ENCODE measurements at regions not wholly inside any gene's neighbourhood (a gene's known extent, or its start where the extent isn't known, plus 50 kb on each side); places are given as distances from the start of the nearest gene placed in this dataset.
A peak's percentile ranks its signal among the peaks of the same experiment; 100 is the strongest.
"Not testable (repeated sequence)": the region's sequence is repeated elsewhere in the genome, so short reads cannot be mapped to it uniquely, and the experiment has no call there.

- no peak for DNase-seq (ENCODE audit: low read depth)
Observed at GRCh38 chr6:139990856-139991465, 616.5 kb upstream of the CITED2 start.

GRCh38 chr6:139990026-139990686, 615.7 kb upstream of the CITED2 start:
- DNase-seq (ENCODE audit: low read depth): no peak

DNA sequence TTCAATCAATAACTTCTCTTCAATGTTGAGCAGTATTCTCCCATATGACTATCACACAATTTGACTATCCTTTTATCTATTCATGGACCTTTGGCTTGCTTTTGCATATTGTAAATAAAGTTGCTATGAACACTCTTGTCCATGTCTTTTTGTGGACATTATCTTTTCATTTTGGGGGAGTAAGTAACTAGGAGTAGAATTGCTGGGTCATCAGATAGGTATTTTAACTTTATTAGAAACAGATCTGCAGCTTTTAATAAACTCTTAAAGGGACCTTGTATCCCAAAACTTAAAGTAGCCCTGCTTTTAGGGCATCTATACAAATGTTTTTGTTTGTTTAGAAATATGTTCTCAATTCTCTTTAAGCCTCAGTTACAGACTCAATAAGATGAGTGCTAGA, 614.2 kb upstream of the CITED2 start:
- DNase-seq (ENCODE audit: low read depth): no peak

DNA sequence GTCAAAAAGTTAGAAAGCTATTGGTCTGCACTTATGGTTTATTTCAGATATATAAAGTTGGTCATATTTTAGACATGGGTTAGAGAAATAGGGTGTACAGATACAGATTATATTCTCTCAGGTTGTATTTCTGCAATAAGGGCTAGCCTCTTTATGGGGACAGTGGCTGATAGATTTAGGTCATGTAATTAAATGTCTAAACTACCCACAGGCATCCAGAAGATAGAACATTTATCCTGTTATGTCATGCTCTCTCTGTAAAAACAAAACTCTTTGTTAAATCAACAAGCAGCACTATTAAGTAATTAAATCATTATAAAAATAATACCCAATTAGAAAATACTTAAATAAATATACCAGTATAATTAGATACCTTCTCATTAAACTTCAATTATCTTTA, 612.6 kb upstream of the CITED2 start:
- DNase-seq (ENCODE audit: low read depth): no peak

- DNase-seq (ENCODE audit: low read depth): no peak
Observed at GRCh38 chr6:139985236-139985815, 610.9 kb upstream of the CITED2 start.

DNA sequence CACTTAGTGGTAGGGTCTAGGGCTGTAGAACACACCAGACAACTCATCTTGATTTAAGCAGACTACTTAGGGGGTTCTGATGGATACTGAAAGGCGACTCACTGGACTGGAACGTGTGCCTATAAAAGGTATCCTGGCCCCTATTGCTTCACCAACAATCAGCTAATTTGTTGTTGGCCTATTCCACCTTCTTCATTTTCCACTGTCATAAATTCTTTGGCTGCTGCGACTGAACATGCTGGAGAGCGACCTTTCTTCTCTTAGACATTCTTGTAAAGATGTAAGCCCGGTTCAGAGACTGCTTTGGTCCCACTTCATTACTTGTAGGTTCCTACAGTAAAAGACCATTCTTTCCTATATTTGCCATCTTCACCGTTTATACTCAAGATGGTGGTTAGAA, 609.9 kb upstream of the CITED2 start:
- no peak for DNase-seq (ENCODE audit: low read depth)

GRCh38 chr6:139983555-139984276, 609.3 kb upstream of the CITED2 start:
- peak; percentile 77 for DNase-seq (ENCODE audit: low read depth)

GRCh38 chr6:139982652-139983295, 608.3 kb upstream of the CITED2 start:
- DNase-seq (ENCODE audit: low read depth): peak; percentile 91

DNA sequence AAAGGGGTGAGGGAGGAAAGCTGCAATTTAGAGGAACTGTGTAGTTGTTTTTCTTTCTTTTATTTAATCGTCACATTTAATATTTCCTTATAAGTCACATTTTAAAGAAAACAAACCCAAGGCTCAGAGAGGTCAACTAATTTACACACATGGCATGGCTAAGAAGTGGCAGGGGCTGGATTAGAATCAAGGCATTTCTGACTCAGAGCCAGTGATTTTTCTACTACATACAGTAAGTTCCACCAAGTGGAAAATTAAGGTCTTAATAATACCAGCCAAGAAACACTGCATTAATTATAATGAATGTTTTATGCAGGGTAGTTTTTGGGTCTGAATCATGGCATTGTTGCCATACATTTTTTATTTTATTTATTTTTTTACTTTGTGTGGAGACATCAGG, 607.7 kb upstream of the CITED2 start:
- DNase-seq (ENCODE audit: low read depth): no peak

DNA sequence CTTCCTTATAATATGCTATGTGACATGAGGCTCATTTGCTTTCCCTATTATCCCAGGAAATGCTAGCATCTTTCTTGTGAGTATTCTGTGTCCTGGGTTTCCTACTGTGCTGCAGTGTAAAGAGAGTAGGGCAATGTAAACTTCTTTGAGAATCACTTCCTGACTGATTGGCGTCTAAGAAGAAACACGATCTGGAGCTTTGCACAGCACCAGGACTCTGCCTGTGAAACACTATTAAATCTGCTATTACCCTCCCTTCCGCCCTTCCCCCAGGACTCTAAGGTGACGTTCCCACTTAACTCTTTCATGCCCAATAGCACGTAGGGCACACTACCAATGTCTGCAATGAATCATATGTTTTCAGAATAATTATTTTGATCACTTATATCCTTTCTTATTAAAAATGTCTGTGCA, 607.3 kb upstream of the CITED2 start:
- peak; percentile 69 for DNase-seq (ENCODE audit: low read depth)

DNA sequence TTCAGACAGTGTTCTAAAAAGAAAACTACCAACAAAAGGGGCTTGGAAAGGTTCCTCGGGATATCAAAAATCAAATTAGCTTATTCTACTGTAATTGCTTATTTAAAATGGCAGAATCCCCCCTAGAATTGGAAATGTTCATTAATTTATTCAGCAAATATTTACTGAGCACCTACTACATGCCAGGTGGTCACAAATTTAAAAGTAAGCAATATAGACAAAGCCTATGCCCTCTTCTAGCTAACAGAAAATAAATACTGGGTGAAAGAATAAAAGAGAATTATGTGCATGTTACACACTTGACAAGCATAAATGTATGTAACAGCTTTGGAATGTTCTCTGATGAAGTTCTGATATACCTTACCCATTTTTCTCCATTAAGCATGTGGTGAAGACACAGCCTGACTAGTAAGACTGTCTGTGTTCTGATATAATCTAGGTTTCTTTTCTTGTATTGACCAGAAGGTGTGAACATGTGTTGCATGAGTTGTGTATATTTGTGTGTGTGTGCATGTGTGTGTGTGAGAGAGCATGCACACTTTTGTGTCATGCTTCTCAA, 606.7 kb upstream of the CITED2 start:
- no peak for DNase-seq (ENCODE audit: low read depth)

DNA sequence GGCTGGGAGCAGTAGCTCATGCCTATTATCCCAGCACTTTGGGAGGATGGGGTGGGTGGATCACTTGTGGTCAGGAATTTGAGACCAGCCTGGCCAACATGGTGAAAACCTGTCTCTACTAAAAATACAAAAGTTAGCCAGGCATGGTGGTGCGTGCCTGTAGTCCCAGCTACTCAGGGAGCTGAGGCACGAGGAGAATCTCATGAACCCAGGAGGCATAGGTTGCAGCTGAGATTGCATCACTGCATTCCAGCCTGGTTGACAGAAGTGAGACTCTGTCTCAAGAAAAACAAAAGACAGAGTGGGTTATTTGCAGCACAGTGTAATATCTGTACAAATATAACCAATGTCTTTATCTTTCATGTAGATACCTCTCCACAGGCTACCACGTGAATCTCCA, 606.2 kb upstream of the CITED2 start:
- not testable (repeated sequence) for DNase-seq (ENCODE audit: low read depth)

DNA sequence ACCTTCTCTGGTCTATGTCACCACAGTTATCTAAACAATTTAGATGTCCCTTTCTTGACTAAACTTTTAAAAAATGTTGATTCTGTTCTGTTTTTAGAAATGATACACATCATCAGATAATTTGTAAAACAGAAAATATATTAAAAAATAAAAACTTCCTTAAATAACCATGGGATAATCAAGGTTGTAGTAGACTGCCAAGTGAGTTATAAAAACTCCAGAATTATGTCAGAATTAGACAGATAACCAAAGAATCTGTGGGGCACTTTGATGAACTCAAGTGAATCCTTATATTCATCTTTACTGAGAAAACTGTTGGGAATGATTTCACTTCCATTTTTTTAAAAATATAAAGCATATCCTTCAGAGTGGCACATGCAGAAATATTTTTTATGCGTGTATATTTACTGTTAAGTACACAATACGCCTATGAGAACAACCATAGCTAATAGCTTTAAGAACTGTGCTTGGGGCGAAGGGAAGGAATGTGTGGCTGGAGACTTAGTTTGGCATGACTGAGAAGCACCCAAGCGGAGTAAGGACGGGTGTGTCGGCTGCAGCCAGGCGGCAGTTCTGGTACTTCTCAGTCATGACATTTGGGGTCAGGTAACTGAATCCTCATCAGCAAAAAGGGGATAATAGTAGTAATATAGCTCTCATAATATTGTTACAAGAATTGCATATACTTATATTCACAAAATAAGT, 604.7 kb upstream of the CITED2 start:
- DNase-seq (ENCODE audit: low read depth): no peak

- DNase-seq (ENCODE audit: low read depth): no peak
Observed at GRCh38 chr6:139977887-139978332, 603.5 kb upstream of the CITED2 start.

DNA sequence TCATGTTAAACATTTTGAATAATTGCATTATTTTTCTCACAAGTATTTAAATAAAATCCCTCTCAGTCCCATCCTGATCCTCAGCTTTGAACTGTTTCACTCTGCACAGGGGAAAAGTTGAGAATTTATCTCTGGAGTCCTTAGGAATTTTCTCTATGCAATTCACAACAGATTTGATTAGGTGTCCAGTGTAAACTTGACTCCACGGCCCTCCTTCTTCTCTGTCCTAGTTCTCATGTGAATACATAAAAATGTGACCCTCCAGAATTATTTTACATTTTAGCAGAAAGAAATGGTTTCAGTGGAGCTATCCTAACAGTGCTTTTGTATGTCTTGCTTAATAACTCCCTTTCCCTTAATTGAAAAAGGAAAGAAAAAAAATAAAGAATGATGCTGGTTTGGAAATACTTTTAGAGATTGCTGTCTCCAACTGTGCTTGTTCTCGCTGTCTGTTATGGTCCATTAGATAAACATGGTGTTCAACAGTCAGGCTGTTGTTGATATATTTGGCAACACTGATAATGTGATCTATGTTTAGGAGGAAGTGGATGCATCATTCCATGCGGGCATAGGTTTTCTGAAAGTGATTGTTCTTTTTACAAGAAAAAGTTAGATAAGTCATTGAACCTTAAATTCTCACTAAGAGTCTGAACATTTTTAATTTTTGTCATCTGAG, 599.4 kb upstream of the CITED2 start:
- no peak for DNase-seq (ENCODE audit: low read depth)

DNA sequence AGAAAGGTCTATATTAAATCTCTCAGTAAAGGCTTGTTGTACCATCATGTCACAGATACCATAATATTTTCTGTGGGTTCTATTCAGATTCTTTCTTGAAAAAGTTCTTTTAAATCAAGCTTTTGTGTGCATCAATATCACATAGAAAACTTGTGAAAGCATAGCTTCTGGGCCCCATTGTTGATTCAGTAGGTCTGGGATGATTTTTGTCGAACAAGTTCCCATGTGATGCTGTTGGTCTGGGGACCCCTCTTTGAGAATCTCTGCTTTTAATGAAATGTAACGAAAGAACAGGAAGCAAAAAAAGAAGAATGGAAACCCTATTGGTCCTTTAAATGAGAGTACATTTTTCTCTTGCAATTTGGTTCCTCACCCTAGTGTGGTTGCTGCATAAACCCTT, 597.7 kb upstream of the CITED2 start:
- DNase-seq (ENCODE audit: low read depth): no peak

GRCh38 chr6:139970591-139970991, 596.1 kb upstream of the CITED2 start:
- no peak for DNase-seq (ENCODE audit: low read depth)

- DNase-seq (ENCODE audit: low read depth): no peak
Observed at GRCh38 chr6:139967497-139967896, 593.0 kb upstream of the CITED2 start.

DNA sequence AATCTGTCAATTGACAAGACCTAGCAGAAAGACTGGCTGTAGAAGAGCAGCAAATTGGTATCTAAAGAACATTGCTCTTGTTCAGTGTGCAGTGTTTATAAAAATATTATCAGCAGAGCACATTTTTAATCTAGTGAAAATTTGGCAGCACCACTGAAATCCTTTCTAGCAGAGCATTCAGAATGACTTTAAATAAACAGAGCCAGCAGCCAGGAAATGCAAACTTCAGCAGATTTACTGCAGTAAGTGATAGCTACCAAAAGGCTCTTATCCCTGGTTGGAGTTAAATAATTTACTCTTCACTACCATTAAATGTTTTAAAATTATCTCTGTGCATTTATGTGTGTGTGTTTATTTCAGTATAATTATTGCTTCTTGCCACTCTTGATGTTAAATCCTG, 590.9 kb upstream of the CITED2 start:
- DNase-seq (ENCODE audit: low read depth): no peak

DNA sequence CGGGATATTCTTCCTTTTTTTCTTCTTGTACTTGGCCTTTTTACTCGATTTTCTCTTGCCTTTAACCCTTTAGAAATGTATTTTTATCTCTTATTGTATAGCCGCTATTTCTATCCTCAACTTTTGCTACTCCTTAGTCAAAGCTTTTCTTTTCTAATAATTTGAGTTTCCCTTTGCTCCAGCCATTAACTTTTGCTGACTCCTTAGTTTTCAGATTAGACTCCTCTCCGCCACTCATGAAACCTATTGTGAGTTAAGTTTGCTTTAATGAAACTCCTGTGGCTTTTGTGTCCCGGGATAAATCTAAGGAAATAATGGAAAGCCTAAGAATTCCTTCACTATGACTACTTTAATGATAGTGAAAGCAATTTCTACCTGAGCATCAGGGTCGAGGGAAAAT, 590.3 kb upstream of the CITED2 start:
- DNase-seq (ENCODE audit: low read depth): no peak
